ENCODE measurements at regions not wholly inside any gene's neighbourhood (a gene's known extent, or its start where the extent isn't known, plus 50 kb on each side); places are given as distances from the start of the nearest gene placed in this dataset.

DNA sequence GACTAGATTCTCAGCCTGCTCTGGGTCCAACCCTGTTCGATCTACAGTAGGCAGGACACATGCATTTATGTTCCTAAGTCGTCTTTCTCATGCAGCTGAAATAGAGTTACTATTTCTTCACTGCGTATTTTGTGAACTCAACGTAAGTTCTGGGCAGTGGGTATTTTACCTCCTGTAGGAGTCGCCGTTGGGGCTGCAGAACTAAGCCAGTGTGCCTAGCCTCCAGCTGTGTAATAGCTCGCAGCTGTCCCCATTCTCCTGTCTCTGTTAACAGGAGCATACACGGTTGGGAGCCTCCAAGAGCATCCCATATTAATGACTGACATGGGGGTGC is 58.4 kb upstream of the HRH1 start:
- DNase-seq (no peak), ATAC-seq (no peak)
- TF ChIP-seq, protein P1, sequence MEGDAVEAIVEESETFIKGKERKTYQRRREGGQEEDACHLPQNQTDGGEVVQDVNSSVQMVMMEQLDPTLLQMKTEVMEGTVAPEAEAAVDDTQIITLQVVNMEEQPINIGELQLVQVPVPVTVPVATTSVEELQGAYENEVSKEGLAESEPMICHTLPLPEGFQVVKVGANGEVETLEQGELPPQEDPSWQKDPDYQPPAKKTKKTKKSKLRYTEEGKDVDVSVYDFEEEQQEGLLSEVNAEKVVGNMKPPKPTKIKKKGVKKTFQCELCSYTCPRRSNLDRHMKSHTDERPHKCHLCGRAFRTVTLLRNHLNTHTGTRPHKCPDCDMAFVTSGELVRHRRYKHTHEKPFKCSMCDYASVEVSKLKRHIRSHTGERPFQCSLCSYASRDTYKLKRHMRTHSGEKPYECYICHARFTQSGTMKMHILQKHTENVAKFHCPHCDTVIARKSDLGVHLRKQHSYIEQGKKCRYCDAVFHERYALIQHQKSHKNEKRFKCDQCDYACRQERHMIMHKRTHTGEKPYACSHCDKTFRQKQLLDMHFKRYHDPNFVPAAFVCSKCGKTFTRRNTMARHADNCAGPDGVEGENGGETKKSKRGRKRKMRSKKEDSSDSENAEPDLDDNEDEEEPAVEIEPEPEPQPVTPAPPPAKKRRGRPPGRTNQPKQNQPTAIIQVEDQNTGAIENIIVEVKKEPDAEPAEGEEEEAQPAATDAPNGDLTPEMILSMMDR (IDR thresholded peaks at IDR 0.05) = no peak
- 41 to 51% (median 50%) methylated on average over 8 of the region's 8 CpGs for WGBS, 3 donors
- Histone ChIP-seq H3K36me3 (ENCODE audit: insufficient read depth in 1 of 2, low read depth in 1 of 2) (no peaks in the 10 kb centered on the region), H3K4me1 (no peaks in the 10 kb centered on the region), H3K9me3 (no peaks in the 10 kb centered on the region), H3K27me3 (ENCODE audit: insufficient read depth in 3 of 3, low read length in 2 of 3) (peaks cover 0 to 6% (median 5%) of the 10 kb centered on the region in 3 donors), H3K4me3 (no peak overlapping the region), H3K27ac (no peak overlapping the region)
- intact Hi-C loops (cut with DNase I) = no loop called here

DNA sequence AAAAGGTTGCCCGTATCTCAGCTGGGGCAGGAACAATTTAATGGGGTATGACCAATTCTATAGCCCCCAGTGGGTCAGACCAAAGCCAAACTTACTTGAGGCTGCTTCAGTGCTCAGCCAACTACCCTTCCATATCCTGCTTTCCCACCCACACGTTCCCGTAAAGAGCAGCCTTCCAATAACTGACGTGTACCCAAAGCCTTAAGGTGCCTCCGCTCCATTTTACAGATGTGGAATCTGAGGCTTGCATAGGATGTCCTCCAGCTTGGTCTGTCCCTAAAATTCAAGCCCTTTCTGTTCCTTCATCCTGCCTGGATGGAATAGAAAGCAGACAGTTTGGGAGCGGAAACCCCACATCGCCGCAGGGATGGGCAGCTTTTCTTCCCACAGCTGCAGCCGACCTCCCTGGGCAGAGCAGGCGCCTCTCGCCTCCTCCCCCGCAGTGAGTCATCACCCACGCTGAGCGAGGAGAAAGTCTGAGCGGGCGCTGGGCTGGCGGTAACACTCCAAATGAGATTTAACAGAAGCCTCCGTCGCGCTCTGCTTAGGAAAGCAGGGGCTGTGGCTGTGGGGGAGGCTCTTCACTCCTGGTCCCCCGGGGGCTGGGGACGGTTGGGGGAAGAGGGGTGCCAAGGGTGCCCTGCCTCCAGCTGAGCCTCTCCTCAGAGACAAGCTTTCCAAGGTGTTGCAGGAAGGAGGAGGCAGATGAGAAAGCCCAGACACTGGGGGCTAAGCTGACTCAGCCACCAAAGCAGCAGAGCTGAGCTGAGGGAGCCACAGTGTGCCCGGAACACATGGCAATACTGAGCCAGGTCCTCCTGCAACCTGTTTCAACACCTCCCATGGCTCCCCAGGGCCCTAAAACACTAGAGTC is 57.8 kb upstream of the HRH1 start:
- no peak overlapping the region for H3K27ac ChIP-seq
- intact Hi-C loops (cut with DNase I) = no loop called here
- DNase-seq = peak; percentile 77 to 83
- no peaks in the 10 kb centered on the region for H3K4me1 ChIP-seq
- H3K27me3 ChIP-seq (ENCODE audit: insufficient read depth in 3 of 3, low read length in 2 of 3) = peaks cover 0 to 11% (median 5%) of the 10 kb centered on the region in 3 donors
- WGBS, 3 donors = 5 to 6% (median 5%) methylated on average over 23 of the region's 23 CpGs
- no peaks in the 10 kb centered on the region for H3K9me3 ChIP-seq
- H3K4me3 ChIP-seq = peak overlapping the region; percentile 44
- TF ChIP-seq, protein P1 (IDR thresholded peaks at IDR 0.05) = no peak
- no peaks in the 10 kb centered on the region for H3K36me3 ChIP-seq (ENCODE audit: insufficient read depth in 1 of 2, low read depth in 1 of 2)
- ATAC-seq = peak; percentile 69 to 84 (median 81)

DNA sequence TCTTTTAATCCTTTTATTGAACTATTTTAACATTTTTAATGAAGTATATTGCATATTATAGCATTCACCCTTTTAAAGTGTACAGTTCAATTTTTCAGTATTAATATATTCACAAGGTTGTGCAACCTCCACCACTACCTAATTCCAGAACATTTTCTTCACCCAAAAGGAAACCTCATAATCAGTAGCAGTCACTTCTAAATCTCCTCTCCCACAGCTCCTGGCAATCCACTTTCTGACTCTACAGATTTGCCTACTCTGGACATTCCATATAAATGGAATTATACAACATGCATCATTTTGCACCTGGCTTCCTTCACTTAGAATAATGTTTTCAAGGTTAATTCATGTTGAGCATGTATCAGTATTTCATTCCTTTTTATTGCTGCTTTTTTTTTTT is 55.0 kb upstream of the HRH1 start:
- TF ChIP-seq, protein P1 (IDR thresholded peaks at IDR 0.05) = no peak
- DNase-seq (no peak), ATAC-seq (no peak)
- Histone ChIP-seq H3K36me3 (ENCODE audit: insufficient read depth in 1 of 2, low read depth in 1 of 2) (no peaks in the 10 kb centered on the region), H3K9me3 (peaks cover 11% of the 10 kb centered on the region), H3K4me3 (no peak overlapping the region), H3K27ac (no peak overlapping the region), H3K4me1 (no peaks in the 10 kb centered on the region), H3K27me3 (ENCODE audit: insufficient read depth in 3 of 3, low read length in 2 of 3) (peaks cover 0 to 15% (median 2%) of the 10 kb centered on the region in 3 donors)
- intact Hi-C loops (cut with DNase I) = no loop called here
